DMS 273 (cell line): ENCODE measurements at regions not wholly inside any gene's neighbourhood (a gene's known extent, or its start where the extent isn't known, plus 50 kb on each side); places are given as distances from the start of the nearest gene placed in this dataset.
"Not testable (repeated sequence)": the region's sequence is repeated elsewhere in the genome, so short reads cannot be mapped to it uniquely, and the experiment has no call there.

ENCODE experiments used
- DNase-seq: peaks from one replicate; lab custom pipeline; 2025; ENCODE audit not compliant: unreplicated experiment; lab: John Stamatoyannopoulos, UW

DNA sequence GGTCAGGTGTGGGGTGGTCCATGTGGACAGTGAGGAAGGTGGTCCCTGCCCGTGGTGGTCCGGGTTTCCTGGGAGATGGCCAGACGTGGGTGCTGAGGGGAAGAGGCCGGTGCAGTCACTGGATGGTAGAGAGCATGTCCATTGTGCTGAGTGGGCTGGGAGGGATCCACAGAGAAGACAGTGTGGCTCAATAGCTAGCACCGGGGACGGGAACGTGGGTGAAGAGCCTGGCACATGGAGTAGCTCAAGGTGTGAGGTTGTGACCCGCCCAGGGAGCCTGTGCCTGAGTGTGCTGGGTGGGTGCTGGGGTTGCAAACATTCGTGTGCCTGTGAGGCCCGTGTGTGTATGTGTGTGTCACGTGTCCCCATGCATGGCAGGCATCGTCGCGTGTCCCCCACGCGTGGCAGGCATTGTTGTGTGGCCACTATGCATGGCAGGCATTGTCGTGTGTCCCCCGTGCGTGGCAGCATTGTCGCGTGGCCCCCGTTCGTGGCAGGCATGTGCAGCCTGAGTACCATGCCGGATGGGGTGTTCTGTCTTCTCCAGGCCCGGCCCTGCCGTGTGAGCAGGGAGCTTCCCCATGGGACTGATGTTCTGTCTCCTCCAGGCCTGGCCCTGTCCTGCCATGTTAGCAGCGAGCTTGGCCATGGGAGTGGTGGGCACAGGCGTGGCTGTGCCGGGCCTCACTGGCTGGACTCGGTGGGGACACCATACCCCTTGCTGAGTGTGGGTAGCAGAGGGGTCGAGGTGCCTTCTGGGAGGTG is 205.0 kb downstream of the TMEM121 start:
- not testable (repeated sequence) for DNase-seq

DNA sequence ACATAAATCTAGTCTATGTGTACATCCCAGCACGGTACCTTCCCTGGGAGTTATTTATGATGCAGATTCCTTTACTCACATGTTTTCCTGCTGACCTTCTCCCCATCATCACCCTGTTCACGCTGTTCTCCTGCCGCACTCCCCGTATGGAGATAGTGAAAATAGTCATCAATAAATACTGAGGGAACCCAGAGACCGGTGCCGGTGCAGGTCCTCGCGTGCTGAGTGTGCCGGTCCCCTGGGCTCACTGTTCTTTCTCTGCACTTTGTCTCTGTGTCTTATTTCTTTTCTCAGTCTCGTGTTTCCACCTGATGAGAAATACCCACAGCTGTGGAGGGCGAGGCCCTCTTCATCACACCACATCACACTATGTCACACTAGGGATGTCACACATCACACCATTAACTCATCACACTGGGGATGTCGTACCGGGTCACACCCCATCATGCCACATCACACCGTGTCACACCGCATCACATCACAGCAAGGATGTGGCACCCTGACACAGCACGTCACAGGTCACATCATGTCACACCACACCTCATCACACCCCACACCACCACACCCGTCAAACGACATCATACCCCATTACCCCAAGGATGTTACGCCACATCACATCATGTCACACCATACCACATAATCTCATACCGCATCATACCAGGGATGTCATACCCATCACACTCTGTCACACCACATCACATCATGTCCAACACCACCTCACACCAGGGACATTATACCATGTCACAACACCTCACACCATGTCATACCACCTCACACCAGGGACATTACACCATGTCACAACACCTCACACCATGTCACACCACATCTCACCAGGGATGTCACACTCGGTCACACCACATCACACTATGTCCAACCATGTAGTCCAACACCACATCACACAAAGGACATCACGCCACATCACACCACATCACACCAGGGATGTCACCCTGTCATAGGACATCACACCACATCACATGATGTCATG is 207.0 kb downstream of the TMEM121 start:
- DNase-seq, result no peak

DNA sequence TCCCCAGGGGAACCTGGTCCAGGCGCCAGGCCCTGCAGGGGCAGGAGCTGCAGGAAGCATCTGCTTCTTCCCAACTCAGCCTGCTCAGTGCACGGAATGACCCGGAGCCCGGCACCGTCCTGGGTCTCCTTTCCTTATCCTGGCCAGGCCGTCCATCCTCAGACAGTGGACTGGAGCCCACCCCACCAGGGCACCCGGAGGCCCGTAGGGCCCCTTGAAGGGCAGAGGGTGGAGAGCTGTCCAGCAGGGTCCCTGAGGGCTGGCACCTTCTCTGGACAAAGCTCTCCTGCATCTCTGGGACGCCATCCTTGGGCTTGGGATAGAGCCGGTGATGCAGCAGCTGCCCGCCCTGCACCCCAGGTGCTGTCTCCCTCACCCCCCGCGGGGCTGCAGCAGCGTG is 207.9 kb downstream of the TMEM121 start:
- not testable (repeated sequence) for DNase-seq

DNA sequence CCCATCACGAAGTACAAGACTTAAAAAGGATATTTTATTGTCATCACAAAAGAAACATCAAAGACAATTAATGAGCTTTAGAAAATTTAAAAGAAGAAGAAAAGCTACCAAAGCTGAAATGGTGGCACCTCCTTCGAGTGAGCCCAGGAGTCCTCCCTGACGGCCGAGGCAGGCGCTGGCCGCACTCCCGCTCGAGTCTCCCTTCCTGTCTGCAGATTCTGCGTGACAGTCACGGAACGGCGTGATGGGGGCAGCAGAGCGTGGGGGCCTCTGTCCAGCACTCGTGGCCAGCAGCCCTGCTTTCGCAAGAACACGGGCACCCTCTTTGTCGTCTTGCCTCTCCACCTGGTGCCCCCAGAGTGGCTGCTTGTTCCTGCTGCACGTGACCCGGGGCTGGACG is 209.9 kb downstream of the TMEM121 start:
- DNase-seq, result not testable (repeated sequence)

DNA sequence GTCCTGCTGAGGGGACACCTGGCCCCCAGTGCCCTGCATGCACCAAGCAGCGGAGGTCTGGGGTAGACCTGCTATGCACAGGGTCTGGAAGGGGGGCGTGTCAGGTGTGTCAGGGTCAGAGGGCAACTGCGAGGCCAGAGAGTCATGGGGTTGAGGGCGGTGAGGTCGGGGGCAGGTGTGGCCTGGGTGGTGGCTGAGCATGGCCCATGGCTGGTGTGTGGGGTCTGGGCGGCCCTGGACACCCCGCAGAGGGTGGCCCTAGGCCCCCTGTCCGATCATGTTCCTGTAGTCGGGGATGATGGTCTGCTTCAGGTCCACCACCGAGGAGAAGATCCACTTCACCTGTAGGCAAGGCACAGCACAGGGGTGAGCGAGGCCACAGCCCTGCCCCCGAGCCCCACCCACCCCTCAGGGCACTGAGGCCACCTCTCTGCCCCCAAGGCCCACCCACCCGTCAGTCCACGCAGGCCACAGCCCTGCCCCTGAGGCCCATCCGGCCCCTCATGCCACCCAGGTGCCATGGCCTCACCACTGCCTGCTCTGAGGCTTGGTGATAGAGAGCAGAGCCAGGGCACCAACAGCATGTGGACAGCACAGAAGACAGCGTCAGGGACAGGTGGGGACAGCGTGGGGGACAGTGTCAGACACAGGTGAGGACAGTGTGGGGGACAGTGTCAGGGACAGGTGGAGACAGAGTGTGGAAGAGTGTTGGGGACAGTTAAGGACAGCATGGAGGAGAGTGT is 211.3 kb downstream of the TMEM121 start:
- DNase-seq, result no peak

DNA sequence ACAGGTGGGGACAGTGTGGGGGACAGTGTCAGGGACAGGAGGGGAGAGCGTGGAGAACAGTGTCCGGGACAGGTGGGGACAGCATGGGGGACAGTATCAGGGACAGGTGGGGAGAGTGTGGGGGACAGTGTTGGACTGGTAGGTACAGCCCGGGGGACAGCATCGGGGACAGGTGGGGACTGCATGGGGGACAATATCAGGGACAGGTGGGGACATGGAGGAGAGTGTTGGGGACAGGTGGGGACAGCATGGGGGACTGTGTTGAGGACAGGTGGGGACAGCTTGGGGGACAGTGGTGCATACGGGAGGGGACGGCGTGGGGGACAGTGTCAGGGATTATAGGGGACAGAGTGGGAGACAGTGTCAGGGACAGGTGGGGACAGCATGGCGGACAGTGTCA is 212.3 kb downstream of the TMEM121 start:
- no peak for DNase-seq

- no peak for DNase-seq
These were observed 213.1 kb downstream of the TMEM121 start for GRCh38 chr14:105739331-105740102.

- not testable (repeated sequence) for DNase-seq
These were observed 213.9 kb downstream of the TMEM121 start for GRCh38 chr14:105740272-105740671.

GRCh38 chr14:105740961-105741360 is 214.6 kb downstream of the TMEM121 start:
- not testable (repeated sequence) for DNase-seq

- DNase-seq, result not testable (repeated sequence)
These were observed 215.5 kb downstream of the TMEM121 start for GRCh38 chr14:105741707-105742530.

DNA sequence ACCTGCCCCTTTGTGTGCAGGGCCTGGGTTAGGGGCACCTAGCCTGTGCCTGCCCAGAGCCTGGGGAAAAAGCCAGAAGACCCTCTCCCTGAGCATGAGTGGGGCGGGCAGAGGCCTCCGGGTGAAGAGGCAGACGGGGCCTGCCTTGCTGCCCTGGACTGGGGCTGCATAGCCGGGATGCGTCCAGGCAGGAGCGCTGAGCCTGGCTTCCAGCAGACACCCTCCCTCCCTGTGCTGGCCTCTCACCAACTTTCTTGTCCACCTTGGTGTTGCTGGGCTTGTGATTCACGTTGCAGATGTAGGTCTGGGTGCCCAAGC is 216.1 kb downstream of the TMEM121 start:
- no peak for DNase-seq

DNA sequence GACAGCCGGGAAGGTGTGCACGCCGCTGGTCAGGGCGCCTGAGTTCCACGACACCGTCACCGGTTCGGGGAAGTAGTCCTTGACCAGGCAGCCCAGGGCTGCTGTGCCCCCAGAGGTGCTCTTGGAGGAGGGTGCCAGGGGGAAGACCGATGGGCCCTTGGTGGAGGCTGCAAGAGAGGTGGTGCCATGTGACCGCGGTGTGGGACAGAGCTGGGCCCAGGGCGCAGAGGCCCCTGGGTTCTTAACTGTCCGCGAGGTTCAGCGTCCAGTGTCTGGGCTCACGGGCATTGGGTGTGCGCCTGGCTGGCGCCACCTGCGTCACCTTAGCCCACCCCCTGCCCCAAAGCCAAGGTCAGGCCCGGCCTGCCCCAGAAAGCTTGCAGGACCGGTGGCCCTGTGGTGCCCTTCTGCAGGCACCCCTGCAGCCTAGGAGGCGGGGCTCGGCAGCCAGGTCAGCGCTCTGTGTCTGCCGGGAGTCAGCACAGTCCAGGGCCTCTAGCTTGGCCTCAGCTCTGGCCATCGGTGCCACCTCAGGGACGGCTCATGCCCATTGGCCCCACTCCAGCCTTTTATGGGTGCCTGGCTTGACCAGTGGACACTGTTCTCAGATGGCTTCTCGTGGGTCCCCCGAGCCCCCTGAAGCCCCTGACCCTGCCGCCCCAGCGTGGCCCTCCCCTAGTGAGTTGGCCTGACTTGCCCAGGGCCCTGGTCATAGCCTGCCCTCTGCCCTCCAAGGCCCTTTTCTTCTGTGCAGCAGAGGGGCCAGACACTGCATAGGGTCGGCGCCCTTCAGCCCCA is 216.7 kb downstream of the TMEM121 start:
- DNase-seq, result not testable (repeated sequence)

GRCh38 chr14:105744213-105744787 is 217.9 kb downstream of the TMEM121 start:
- peak; percentile 29 for DNase-seq

DNA sequence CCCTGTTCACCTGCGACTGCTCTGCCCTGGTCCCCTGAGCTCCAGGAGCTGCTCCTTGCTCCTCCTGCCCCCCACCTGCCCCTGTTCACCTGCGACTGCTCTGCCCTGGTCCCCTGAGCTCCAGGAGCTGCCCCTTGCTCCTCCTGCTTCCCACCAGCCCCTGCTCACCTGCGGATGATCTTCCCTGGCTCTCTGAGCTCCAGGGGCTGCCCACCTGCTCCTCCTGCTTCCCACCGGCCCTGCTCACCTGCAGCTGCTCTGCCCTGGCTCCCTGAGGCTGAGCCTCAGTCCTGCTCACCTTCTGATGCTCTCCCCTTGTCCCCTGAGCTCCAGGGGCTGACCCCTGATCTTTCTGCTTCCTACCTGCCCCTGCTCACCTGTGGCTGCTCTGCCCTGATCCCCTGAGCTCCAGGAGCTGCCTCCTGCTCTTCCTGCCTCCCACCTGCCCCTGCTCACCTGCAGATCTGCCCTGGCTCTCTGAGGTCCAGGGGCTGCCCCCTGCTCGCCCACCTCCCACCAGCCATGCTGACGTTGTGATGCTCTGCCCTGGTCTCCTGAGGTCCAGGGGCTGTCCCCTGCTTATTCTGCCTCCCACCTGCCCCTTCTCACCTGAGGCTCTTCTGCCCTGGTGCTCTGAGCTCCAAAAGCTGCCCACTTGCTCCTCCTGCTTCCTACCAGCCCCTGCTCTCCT is 219.2 kb downstream of the TMEM121 start:
- no peak for DNase-seq

DNA sequence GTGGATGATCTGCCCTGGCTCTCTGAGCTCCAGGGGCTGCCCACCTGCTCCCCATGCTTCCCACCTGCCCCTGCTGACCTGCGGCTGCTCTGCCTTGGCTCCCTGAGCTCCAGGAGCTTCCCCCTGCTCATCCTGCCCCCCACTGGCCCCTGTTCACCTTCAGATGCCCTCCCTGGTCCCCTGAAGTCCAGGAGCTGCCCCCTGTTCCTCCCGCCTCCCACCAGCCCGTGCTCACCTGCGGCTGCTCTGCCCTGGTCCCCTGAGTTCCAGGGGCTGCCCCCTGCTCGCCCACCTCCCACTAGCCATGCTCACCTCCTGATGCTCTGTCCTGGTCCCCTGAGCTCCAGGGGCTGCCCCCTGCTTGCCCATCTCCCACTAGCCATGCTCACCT is 219.7 kb downstream of the TMEM121 start:
- DNase-seq, result no peak

GRCh38 chr14:105746800-105747502 is 220.6 kb downstream of the TMEM121 start:
- not testable (repeated sequence) for DNase-seq

DNA sequence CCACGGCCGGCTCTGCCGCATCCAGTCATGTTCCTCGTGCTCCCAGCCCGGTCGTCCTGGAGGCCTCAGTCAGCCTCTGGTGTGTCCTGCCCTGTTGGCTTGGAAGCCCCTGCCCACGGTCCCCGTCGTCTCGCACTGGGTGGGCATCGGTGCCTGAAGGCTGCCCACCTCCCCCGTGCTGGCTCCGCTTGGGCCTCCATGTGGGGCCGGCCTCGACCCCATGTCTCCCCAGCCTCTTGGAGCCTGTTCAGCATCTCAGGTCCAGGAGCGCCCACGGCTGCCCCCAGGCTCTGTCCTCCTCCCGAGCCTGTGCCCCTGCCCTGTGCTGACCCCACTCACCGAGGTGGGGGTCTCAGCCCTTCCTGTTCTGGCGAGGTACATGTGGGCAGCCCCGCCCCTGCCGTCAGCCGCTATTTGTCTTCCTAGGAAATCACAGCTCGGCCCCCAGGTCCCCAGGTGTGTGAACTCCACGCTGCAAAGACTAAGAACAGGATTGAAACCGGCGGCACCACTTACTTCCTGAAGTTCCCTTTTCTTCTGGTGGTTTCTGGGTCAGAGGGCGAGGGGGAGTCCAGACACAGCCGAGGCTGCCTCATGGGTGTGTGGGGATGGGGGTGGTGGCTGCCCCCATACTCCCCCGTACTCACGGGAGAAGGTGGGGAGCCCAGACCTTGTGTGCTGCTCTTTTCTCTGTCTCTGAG is 221.3 kb downstream of the TMEM121 start:
- DNase-seq, result not testable (repeated sequence)
